Testis (tissue), 2 donors: ENCODE measurements at regions not wholly inside any gene's neighbourhood (a gene's known extent, or its start where the extent isn't known, plus 50 kb on each side); places are given as distances from the start of the nearest gene placed in this dataset.

ENCODE experiments used
- CTCF ChIP-seq, 3 experiments: fragments of 450-650 bp in 2 of 3; fragments of 200-600 bp in 1 of 3; sonication (generic) in 1 of 3; IDR thresholded peaks; one replicate each; pipeline ENCODE4 v1.5.1; 2016 to 2019; ENCODE audit warnings: antibody characterized with exemption in 3 of 3, mild to moderate bottlenecking in 2 of 3, moderate library complexity in 1 of 3
- POLR2A ChIP-seq: fragments of 450-650 bp; IDR thresholded peaks from one replicate; pipeline ENCODE4 v1.6.1; 2017; ENCODE audit warnings: antibody characterized with exemption, mild to moderate bottlenecking, moderate library complexity

- TF ChIP-seq CTCF (IDR thresholded peaks at IDR 0.05) (peak; percentile 19 to 72 (median 45)), POLR2A (no peak)
These were observed 175.8 kb upstream of the CHD1 start for GRCh38 chr5:99104538-99105132.
